GM21381 (cell line): ENCODE measurements at regions not wholly inside any gene's neighbourhood (a gene's known extent, or its start where the extent isn't known, plus 50 kb on each side); places are given as distances from the start of the nearest gene placed in this dataset.

Experiments used
- ATAC-seq: cut with Tn5 transposase; IDR thresholded peaks from one replicate; pipeline ENCODE4 v1.9.1; 2021; ENCODE audit warnings: mild to moderate bottlenecking, moderate library complexity; ENCODE audit not compliant: unreplicated experiment

GRCh38 chr5:159385536-159385935, 55.2 kb upstream of the IL12B start:
- ATAC-seq = no peak

DNA sequence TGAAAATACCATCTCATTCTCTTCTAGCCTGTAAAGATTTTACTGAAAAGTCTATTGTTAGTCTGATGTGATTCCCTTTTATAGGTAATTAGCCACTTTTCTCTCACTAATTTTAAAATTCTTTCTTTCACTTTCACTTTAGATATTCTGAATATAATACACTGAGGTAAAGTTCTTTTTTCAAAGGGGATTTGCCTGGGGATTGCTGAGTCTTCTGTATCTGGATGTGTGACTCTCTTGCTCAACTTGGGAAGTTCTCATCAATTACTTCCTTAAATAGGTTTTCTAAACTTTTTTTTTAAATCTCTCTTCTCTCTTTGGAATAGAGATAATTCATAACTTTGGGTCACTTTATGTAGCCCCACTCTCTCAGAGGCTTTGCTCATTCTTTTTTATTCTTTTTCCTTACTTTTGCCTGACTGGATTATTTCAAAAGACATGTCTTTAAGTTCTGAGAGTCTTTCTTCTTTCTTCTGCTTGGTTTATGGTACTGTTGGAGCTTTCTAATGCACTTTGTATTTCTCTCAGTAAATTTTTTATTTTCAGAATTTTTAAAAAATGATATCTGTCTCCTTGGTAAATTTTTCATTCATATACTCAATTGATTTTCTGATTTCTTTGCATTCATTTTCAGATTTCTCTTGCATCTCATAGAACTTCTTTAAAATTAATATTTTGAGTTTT, 55.9 kb upstream of the IL12B start:
- no peak for ATAC-seq

DNA sequence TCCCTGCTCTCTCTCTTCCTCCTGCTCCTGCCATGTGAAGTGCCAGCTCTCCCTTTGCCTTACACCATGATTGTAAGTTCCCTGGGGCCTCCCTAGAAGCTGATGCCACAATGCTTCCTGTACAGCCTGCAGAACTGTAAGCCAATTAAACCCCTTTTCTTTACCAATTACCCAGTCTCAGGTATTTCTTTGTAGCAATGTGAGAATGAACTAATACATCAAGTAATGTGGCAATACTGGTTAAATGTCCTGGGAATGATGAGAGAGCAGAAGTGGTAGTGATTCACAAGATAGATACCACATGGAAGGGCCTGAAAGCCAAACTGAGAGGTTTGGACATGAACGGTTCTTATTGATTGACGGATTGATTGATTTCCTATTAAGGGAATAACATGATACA, 62.6 kb upstream of the IL12B start:
- no peak for ATAC-seq

DNA sequence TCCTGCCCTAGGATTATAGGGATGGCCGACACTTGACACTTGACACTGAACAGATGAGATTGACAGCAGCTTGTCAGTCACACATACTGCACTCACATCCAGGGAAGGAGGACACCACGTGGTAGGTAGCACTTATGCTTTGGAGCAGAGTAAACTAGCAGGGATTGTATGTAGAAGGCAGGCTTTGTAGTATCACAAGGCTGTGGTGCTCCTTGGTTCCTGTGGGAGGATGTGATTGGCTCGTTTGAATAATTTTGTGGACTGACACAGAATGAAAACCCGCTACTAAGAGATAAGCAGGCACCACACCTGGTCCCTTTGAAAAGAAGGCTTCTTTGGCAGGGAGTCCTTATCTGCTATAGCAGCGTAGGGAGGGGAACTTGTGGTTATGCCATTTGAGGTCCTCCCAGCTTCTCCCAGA, 63.6 kb upstream of the IL12B start:
- ATAC-seq = no peak

DNA sequence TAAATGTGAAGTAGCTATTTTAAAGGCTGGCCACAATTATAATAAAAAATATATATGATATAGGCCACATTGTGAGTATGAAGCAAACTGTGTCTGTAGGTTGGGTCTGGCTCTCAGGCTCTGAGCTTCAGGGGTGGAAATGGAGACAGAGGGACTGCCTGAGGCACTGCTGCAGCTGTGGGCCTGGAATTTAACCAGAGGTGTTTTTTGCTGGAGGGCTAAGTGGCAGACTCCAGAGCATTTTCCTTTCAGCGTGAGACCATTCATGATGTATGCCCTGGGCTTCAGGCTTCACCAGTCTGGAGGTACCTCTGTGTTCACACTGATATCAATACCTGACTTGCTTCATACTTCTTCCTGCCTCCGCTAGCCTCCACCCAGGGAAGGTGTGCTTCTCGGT, 64.9 kb upstream of the IL12B start:
- ATAC-seq = no peak

DNA sequence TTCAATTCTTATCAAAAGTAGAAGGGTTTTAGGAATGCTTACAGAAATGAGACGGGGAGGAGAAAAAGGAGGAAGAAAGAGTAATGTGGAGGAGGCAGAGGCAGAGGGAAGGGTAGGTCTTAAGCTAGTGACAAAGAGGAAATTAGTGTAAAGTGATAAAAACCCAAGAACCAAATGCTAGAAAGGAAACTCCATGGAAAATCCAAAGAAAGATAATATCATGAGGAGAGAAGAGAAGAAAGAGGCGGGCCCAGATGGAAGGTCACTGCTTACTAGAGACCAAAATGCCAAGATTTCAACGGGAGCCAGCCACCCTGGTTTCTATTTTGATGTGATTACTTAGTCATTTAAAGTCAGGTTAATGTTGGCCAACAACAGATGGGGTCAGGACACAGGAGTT, 68.6 kb upstream of the IL12B start:
- no peak for ATAC-seq

- no peak for ATAC-seq
Observed at GRCh38 chr5:159400476-159400875, 70.2 kb upstream of the IL12B start.

DNA sequence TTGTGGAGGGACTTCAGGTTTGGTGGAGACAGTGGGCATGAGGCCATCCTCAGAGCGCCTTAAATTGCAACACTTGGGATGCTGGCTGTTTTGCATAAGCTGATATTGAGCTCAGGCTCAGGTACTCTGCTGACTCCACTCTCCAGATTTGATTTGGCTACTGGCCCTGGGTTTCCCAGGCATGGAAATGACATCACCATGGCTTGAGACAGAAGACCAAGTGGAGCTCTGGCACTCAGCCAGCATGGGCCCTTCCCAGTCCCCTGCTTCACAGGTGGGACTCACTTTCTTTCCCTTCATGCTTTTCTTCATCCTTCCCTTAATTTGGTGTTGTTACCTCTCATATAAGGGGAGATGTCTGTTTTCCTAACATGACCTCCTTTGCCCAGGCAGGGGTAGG, 72.0 kb upstream of the IL12B start:
- ATAC-seq = no peak

DNA sequence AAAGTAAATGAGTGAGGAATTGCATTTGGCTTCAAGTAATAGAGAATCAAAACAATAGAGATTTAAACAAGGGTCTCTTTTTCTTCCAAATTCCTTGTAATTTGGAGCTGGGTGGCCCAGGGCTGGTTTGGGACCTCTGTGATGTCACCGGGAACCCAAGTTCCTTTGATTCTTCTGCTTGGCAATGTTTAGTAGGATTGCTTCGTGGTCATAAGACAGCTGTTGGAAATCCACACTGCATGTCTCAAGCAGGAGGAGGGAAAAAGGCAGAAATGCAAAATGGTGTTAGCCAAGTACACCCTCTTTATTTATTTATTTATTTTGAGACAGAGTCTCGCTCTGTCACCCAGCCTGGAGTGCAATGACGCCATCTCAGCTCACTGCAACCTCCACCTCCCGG, 72.6 kb upstream of the IL12B start:
- ATAC-seq = no peak

GRCh38 chr5:159403906-159404681, 73.8 kb upstream of the IL12B start:
- ATAC-seq = no peak

DNA sequence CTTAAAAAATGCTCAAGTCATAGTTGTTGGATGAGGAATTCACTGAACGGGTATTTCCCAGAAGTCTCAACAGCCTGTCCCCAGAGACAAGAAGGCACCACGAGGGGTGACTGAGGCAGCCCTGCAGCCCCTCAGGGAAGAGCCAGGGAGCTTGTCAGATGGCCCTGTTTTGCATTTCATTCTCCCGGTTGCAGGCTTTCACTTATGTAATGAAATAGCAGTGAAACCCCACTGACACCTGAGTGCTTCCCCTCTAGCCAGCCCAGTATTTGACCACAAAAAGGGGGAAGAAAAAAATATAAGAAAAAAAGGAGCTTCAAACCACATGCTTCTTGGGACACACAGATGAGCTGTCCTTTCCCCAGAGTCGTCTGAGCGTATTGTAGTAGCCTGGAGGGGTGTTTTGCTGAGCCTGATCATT, 75.3 kb upstream of the IL12B start:
- ATAC-seq = peak; percentile 62

GRCh38 chr5:159406571-159406970, 76.3 kb upstream of the IL12B start:
- ATAC-seq = no peak

- peak; percentile 54 for ATAC-seq
Observed at GRCh38 chr5:159409801-159410200, 79.5 kb upstream of the IL12B start.

DNA sequence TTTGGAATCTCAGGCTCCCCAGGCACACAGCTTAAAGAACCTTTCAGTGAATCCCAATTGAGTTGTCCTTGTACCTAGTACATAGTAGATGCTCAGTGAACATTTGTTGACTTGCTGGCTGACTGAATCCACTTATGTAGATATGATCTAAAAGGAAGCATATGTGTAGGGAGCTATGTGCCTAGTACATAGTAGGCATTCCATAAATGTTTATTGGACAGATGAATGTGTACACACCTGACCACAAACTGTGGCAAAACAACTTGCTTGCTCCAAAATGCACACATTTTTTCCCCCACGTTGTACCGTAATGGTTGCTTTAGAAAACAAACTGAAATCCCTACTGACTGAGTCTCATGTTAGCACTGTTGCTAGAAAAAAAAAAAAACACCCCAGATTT, 80.2 kb upstream of the IL12B start:
- ATAC-seq = no peak

DNA sequence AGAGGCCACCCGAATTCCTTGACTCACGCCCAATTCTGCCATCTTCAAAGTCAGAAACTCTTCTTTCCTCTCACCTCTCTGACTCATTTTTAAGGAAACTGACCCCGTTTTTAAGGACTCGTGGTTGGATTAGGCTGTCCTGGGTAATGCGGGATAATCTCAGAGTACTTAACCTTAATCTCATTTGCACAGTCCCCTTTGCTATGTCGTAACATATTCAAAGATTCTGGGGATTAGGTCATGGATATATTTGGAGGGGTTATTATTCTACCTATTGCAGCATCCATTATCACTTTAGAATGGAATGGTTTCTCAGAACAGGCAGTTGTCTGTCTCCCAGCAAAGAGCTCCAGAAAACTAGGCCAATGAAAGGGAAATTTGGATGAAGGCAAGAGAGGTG, 80.8 kb upstream of the IL12B start:
- no peak for ATAC-seq

GRCh38 chr5:159412284-159413046, 82.2 kb upstream of the IL12B start:
- peak; percentile 75 for ATAC-seq

DNA sequence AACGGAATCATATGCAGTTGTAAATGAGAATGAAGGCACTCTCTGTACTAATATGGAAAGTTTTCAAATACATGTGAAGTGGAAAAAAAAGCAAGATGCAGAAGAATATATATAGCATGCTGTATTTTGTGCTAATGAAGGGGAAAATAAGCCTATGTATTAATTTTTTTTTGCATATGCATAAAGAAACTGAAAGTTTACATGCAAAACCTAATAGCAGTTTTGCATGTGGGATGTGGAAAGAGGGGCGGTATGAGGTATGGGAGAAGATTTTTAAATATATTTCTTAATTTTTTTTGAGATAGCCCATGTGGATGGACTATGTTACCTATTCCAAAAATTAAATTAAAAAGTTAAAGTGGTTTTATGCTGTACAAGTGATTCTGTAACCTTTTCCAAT, 83.7 kb upstream of the IL12B start:
- ATAC-seq = no peak

- ATAC-seq = no peak
Observed at GRCh38 chr5:159415301-159415937, 85.1 kb upstream of the IL12B start.

DNA sequence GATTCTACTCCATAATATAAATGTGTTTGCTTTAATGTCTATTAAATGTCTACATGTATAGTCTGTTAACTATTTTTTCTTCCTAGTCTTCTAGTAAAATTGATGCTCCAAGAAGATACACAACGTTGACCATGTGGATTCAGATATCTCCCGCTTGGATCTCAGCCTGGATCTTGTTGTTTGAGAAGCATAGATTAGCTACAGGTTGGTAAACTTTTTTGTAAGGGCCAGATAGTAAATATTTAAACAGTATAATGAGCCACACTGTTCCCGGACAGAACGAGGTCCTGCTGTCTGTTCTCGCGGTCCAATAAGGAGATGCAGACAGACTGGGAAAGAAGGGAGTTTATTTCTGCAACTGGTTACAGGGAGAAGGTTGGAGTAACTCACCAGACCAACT, 86.2 kb upstream of the IL12B start:
- ATAC-seq = no peak

DNA sequence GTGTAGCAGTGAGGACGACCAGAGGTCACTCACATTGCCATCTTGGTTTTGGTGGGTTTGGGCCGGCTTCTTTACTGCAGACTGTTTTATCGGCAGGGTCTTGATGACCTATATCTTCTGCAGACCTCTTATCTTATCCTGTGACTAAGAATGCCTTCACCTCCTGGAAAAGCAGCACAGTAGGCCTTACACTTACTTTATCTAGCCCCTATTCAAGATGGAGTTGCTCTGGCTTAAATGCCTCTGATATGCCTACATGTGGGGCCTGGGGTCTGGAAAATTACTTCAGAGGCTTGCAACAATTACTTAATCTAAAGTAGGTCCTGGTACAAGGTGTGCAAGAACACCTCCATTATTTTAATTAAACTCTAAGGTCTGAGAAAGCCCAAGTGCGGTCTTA, 86.9 kb upstream of the IL12B start:
- ATAC-seq = no peak

GRCh38 chr5:159419576-159419975, 89.3 kb upstream of the IL12B start:
- no peak for ATAC-seq
